Activated B cell treated with CpG ODN at 0.5 μM for 24 hours (primary cell): ENCODE measurements at regions not wholly inside any gene's neighbourhood (a gene's known extent, or its start where the extent isn't known, plus 50 kb on each side); places are given as distances from the start of the nearest gene placed in this dataset.

Source experiments
- ATAC-seq: fragments of 200-7000 bp; cut with Tn5 transposase; one replicate; pipeline ENCODE4 v1.10.0; 2021; ENCODE audit warnings: low read depth, mild to moderate bottlenecking, moderate library complexity
- CTCF ChIA-PET: fragments of 350-600 bp; sonication (Branson Sonifier 250); formaldehyde crosslinking; loops from one replicate; lab custom pipeline; 2021; ENCODE audit warnings: antibody characterized with exemption; lab: Charles Lee
- POLR2A ChIA-PET: fragments of 350-600 bp; sonication (Branson Sonifier 250); formaldehyde crosslinking; loops from one replicate; lab custom pipeline; 2021; ENCODE audit warnings: antibody characterized with exemption; lab: Charles Lee
- DNase-seq: peaks from one replicate; pipeline ENCODE4 v3.0.0; 2022
- H3K27ac Mint-ChIP-seq: one replicate; pipeline ENCODE4 v1.8.0; 2020; ENCODE audit warnings: mixed read lengths
- H3K27me3 Mint-ChIP-seq: one replicate; pipeline ENCODE4 v1.8.0; 2021; ENCODE audit warnings: mixed read lengths
- H3K36me3 Mint-ChIP-seq: one replicate; pipeline ENCODE4 v1.8.0; 2021; ENCODE audit warnings: low read depth, mixed read lengths
- H3K4me1 Mint-ChIP-seq: one replicate; pipeline ENCODE4 v1.8.0; 2021; ENCODE audit warnings: mixed read lengths
- H3K4me3 Mint-ChIP-seq: one replicate; pipeline ENCODE4 v1.8.0; 2020; ENCODE audit warnings: mild to moderate bottlenecking, mixed read lengths
- H3K9me3 Mint-ChIP-seq: one replicate; pipeline ENCODE4 v1.8.0; 2020; ENCODE audit warnings: mixed read lengths
- intact Hi-C: fragments of 100-400 bp; cut with micrococcal nuclease; formaldehyde crosslinking; loops from one replicate; pipeline ENCODE4 v1.15.1; 2024
- TF ChIP-seq, protein P1 (sequence below): fragments of 200-600 bp; IDR thresholded peaks from one replicate; pipeline ENCODE4 v1.8.0; 2022; ENCODE audit warnings: antibody characterized with exemption, mild to moderate bottlenecking

DNA sequence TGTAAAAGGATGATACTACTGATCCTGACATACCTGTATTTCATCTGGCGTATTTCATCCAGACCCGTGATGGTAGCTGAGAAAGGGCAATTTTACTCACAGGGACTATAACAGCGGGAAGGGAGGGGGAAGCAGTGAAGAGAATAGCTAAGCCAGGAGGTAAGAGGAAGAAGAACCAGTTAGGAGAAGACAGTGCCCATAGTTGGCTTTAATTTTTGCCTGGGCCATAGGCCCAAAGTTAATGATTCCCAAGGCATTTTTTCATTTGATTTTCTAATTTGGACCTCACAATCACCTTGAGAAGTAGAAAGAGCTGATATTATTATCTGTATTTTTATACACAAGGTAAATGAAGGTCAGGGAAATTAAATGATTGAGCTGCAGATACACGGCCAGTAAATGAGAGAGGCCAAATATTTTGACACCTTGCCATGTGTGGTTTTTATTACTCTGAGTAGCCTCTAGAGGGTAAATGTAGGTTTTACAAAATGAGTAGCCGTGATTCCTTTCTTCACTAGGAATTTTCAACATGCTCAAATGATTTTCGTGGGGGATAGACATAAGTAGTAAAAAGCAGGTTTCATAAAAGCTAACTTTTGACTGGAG lies 382.2 kb downstream of the FUT8 start:
- no peaks in the 10 kb centered on the region for H3K36me3 Mint-ChIP-seq
- ATAC-seq (no peak), DNase-seq (no peak)
- intact Hi-C loops, result no loop called here
- TF ChIP-seq, protein P1, sequence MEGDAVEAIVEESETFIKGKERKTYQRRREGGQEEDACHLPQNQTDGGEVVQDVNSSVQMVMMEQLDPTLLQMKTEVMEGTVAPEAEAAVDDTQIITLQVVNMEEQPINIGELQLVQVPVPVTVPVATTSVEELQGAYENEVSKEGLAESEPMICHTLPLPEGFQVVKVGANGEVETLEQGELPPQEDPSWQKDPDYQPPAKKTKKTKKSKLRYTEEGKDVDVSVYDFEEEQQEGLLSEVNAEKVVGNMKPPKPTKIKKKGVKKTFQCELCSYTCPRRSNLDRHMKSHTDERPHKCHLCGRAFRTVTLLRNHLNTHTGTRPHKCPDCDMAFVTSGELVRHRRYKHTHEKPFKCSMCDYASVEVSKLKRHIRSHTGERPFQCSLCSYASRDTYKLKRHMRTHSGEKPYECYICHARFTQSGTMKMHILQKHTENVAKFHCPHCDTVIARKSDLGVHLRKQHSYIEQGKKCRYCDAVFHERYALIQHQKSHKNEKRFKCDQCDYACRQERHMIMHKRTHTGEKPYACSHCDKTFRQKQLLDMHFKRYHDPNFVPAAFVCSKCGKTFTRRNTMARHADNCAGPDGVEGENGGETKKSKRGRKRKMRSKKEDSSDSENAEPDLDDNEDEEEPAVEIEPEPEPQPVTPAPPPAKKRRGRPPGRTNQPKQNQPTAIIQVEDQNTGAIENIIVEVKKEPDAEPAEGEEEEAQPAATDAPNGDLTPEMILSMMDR, result no peak
- H3K4me1 Mint-ChIP-seq, result no peaks in the 10 kb centered on the region
- H3K27me3 Mint-ChIP-seq, result no peaks in the 10 kb centered on the region
- no peaks in the 10 kb centered on the region for H3K9me3 Mint-ChIP-seq
- CTCF ChIA-PET, result interaction anchor here (1.3 kb wide), 1 partner anchor 30 kb away, joined by 3 read pairs; no protein-coding TSS in a partner anchor
- no peak overlapping the region for H3K27ac Mint-ChIP-seq
- H3K4me3 Mint-ChIP-seq, result no peak overlapping the region
- POLR2A ChIA-PET, result no interaction called here

DNA sequence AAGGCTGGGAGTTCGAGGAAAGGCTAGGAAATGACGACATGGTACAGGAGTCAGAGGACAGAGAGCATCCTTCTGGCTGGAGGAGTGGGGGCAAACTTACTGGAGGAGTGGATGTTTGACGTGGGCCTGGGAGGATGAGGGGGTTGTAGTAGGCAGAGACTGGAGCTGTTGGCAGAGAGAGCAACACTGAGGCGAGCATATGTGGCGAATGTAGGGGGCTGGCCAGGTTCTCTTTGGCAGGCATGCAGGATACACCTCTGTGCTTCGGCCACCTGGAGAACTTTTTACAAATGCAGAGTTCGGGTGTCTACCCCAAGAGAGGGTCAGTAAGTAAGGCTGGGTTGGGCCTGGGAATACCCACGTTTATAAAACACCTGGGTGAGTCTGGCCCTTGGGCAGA lies 385.7 kb downstream of the FUT8 start:
- peaks cover 6% of the 10 kb centered on the region for H3K9me3 Mint-ChIP-seq
- no peak for ATAC-seq
- H3K4me1 Mint-ChIP-seq, result no peaks in the 10 kb centered on the region
- ChIA-PET POLR2A (no interaction called here), CTCF (no interaction called here)
- DNase-seq, result no peak
- TF ChIP-seq, protein P1, result no peak
- no peak overlapping the region for H3K4me3 Mint-ChIP-seq
- intact Hi-C loops, result no loop called here
- H3K36me3 Mint-ChIP-seq, result no peaks in the 10 kb centered on the region
- no peaks in the 10 kb centered on the region for H3K27me3 Mint-ChIP-seq
- H3K27ac Mint-ChIP-seq, result no peak overlapping the region

DNA sequence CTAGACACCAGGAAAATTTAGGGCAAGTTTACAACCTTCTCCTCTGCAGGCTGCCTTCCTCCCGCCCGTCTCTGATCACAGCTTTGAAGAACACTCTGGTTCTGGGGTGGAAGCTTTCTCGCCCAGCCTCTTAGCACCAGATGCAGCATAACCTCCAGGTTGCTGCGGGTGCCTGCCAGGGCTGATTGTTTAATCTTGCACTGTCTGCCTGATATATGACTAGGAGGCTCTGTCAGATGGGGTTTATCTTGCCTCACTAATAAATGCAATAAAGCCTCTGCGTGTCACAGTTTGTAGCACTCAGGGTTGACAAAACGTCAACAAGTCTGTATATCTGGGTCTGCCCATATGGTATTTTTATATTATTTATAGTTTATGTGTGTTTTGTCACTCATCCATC lies 388.2 kb downstream of the FUT8 start:
- ChIA-PET POLR2A (no interaction called here), CTCF (no interaction called here)
- ATAC-seq, result no peak
- DNase-seq, result no peak
- Mint-ChIP-seq H3K4me3 (no peak overlapping the region), H3K36me3 (no peaks in the 10 kb centered on the region), H3K9me3 (peaks cover 6% of the 10 kb centered on the region), H3K27me3 (no peaks in the 10 kb centered on the region), H3K27ac (no peak overlapping the region), H3K4me1 (no peaks in the 10 kb centered on the region)
- intact Hi-C loops, result no loop called here
- TF ChIP-seq, protein P1, result no peak

DNA sequence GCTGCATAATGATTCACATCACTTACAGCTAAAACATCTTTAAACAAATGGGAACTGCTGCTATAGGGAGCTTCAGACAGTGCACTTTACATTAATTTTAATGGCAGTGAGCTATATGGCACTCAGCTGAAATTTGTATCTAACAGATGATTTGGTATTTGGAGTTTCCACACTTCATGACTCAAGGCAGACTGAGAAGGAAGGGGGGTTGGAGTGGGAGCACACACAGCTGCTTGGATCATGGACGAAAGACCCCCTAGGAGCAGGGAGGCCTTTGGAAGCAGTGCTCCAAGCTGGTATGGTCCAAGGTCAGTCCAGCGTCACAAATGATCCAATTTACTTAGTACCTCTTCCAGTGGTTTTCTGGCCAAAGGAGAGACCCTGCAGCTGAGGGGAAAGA lies 389.7 kb downstream of the FUT8 start:
- Mint-ChIP-seq H3K4me3 (no peak overlapping the region), H3K27ac (no peak overlapping the region), H3K27me3 (no peaks in the 10 kb centered on the region), H3K9me3 (peaks cover 6% of the 10 kb centered on the region), H3K36me3 (no peaks in the 10 kb centered on the region), H3K4me1 (no peaks in the 10 kb centered on the region)
- DNase-seq, result no peak
- TF ChIP-seq, protein P1, result no peak
- no peak for ATAC-seq
- ChIA-PET POLR2A (no interaction called here), CTCF (no interaction called here)
- intact Hi-C loops, result no loop called here

DNA sequence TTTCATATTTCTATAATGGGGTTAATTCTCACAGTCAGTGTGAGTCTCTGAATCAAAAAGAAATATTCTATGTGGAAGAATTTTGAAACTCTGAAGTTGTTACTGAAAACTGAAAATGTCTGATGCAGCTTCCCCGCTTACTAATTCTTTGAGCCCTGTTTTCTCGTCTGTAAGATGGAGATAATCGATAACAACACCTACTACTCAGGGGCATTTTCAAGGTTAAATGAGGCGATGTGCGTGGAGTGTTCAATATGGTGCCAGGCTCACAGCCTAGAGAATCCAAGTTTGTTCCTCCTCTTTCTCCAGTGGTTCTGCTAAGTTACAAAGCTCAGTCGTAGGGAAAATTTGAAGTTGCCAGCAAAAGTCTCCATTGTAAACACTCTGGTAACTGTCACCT lies 391.4 kb downstream of the FUT8 start:
- intact Hi-C loops, result no loop called here
- Mint-ChIP-seq H3K36me3 (no peaks in the 10 kb centered on the region), H3K4me3 (no peak overlapping the region), H3K27me3 (no peaks in the 10 kb centered on the region), H3K27ac (no peak overlapping the region), H3K4me1 (no peaks in the 10 kb centered on the region), H3K9me3 (peaks cover 6% of the 10 kb centered on the region)
- ChIA-PET POLR2A (no interaction called here), CTCF (no interaction called here)
- ATAC-seq, result no peak
- TF ChIP-seq, protein P1, result no peak
- DNase-seq, result no peak
